ENCODE measurements at regions not wholly inside any gene's neighbourhood (a gene's known extent, or its start where the extent isn't known, plus 50 kb on each side); places are given as distances from the start of the nearest gene placed in this dataset.

DNA sequence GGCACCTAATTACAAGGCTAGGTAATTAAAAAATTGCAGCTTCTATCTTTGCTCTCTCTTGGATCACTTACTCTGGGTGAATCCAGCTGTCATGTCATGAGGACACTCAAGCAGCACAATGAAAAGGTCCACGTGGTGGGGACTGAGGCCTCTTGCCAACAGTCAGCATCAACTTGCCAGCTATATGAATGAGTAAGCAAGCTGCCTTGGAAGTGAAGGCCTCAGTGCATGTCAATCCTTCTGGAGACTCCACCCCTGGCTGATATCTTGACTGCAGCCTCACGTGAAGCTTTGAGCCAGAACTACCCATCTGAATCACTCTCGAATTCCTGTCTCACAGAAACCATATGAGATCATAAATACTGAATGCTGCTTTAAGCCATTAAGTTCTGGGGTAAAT lies 140.5 kb downstream of the SNX18 start (continued):
- TF ChIP-seq REST (IDR thresholded peaks at IDR 0.05; ENCODE audit: unreplicated experiment) (no peak), ZNF114 (CRISPR knock-in tag; IDR thresholded peaks at IDR 0.05) (no peak), STAT1 (IDR thresholded peaks at IDR 0.05; ENCODE audit: unreplicated experiment) (no peak), EZH2 (IDR thresholded peaks at IDR 0.05; ENCODE audit: low read depth, unreplicated experiment) (no peak)
- TF ChIP-seq, protein P1, sequence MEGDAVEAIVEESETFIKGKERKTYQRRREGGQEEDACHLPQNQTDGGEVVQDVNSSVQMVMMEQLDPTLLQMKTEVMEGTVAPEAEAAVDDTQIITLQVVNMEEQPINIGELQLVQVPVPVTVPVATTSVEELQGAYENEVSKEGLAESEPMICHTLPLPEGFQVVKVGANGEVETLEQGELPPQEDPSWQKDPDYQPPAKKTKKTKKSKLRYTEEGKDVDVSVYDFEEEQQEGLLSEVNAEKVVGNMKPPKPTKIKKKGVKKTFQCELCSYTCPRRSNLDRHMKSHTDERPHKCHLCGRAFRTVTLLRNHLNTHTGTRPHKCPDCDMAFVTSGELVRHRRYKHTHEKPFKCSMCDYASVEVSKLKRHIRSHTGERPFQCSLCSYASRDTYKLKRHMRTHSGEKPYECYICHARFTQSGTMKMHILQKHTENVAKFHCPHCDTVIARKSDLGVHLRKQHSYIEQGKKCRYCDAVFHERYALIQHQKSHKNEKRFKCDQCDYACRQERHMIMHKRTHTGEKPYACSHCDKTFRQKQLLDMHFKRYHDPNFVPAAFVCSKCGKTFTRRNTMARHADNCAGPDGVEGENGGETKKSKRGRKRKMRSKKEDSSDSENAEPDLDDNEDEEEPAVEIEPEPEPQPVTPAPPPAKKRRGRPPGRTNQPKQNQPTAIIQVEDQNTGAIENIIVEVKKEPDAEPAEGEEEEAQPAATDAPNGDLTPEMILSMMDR (conservative IDR thresholded peaks at IDR 0.05; ENCODE audit: low read depth in 2 of 2): no peak

DNA sequence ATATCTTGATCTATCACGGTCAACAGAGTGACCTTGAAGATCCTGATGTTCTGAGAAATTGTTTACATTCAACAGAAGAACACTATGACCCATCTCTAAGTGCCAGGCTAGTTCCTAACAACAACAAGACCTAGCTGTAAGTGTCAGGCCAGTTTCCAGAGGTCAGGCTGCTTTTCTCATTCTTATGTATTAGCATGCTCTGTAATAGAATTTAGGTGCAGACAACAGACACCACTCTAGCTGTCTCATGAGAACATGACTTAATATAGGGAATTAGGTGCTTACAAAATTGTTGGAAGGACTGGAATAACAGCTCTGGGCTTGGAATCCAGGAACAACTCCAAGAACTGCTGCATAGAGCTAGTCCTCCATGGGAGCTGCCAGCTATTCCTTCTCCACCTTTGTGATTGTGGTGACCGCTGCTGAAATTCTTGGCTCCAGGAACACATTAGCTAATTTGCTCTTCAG lies 138.7 kb downstream of the SNX18 start:
- no peaks in the 10 kb centered on the region for H3K4me1 Mint-ChIP-seq
- H3K36me3 Mint-ChIP-seq (ENCODE audit: low read depth): no peaks in the 10 kb centered on the region
- no peak for TF ChIP-seq POLR2AphosphoS5 (IDR thresholded peaks at IDR 0.05; ENCODE audit: low read depth)
- TF ChIP-seq EZH2 (IDR thresholded peaks at IDR 0.05; ENCODE audit: low read depth, unreplicated experiment): no peak
- TF ChIP-seq JUNB (IDR thresholded peaks at IDR 0.05; ENCODE audit: unreplicated experiment): no peak
- TF ChIP-seq, protein P1 (conservative IDR thresholded peaks at IDR 0.05; ENCODE audit: low read depth in 2 of 2): no peak
- no peak for TF ChIP-seq ZNF462 (CRISPR knock-in tag; IDR thresholded peaks at IDR 0.05)
- TF ChIP-seq ZNF114 (CRISPR knock-in tag; IDR thresholded peaks at IDR 0.05): no peak
- no peak for TF ChIP-seq ZNF331 (CRISPR knock-in tag; IDR thresholded peaks at IDR 0.05; ENCODE audit: low read depth)
- no peak for TF ChIP-seq NANOG (IDR thresholded peaks at IDR 0.05; ENCODE audit: borderline replicate concordance)
- no peak for TF ChIP-seq EZH2phosphoT487 (IDR thresholded peaks at IDR 0.05; ENCODE audit: unreplicated experiment)

More for the DNA sequence above, 138.7 kb downstream of the SNX18 start:
- Histone ChIP-seq H3F3A (replicated peaks; ENCODE audit: low read depth) (no peaks in the 10 kb centered on the region), H4K20me1 (replicated peaks; ENCODE audit: insufficient read depth) (no peaks in the 10 kb centered on the region; the same call in 1 of the 2 replicates), H3K4me2 (no peak overlapping the region), H3K4me3 (no peak overlapping the region), H3K27ac (ENCODE audit: low read depth) (no peak overlapping the region), H3K4me1 (ENCODE audit: insufficient read depth) (no peaks in the 10 kb centered on the region), H3K36me3 (ENCODE audit: insufficient read depth) (no peaks in the 10 kb centered on the region), H2AFZ (no peak overlapping the region), H3K79me2 (replicated peaks; ENCODE audit: insufficient read depth) (no peaks in the 10 kb centered on the region), H3K9me2 (ENCODE audit: insufficient read depth) (0 out of 2 replicates have a peak, but pooled peaks cover 3% of the 10 kb centered on the region), H3K27me3 (ENCODE audit: insufficient read depth) (no peaks in the 10 kb centered on the region)
- ATAC-seq: no peak
- Mint-ChIP-seq H3K27ac (no peak overlapping the region), H3K4me3 (no peak overlapping the region), H3K27me3 (ENCODE audit: insufficient read depth, low read depth, poor library complexity) (no peaks in the 10 kb centered on the region), H3K9me3 (no peaks in the 10 kb centered on the region; the same call in 2 of the 3 replicates)
- DNase-seq (ENCODE audit: low spot score): no peak

All from GM23338 (cell line).